ENCODE measurements at regions not wholly inside any gene's neighbourhood (a gene's known extent, or its start where the extent isn't known, plus 50 kb on each side); places are given as distances from the start of the nearest gene placed in this dataset.
"Not testable (repeated sequence)": the region's sequence is repeated elsewhere in the genome, so short reads cannot be mapped to it uniquely, and the experiment has no call there.

DNA sequence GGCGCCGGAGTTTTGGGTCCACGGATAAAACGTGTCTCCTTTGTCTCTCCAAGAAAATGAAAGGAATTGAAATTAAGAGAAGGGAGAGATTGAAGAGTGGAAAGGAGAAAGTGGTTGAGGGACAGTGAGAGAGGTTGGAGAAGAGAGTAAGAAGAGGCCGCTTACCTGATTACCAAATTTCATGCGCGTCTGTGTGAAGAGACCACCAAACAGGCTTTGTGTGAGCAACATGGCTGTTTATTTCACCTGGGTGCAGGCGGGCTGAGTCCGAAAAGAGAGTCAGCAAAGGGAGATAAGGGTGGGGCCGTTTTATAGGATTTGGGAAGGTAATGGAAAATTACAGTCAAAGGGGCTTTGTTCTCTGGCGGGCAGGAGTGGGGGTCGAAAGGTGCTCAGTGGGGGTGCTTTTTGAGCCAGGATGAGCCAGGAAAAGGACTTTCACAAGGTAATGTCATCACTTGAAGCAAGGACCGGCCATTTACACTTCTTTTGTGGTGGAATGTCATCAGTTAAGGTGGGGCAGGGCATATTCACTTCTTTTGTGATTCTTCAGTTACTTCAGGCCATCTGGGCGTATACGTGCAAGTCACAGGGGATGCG is 113.0 kb upstream of the CDH11 start:
- TF ChIP-seq, protein P1, sequence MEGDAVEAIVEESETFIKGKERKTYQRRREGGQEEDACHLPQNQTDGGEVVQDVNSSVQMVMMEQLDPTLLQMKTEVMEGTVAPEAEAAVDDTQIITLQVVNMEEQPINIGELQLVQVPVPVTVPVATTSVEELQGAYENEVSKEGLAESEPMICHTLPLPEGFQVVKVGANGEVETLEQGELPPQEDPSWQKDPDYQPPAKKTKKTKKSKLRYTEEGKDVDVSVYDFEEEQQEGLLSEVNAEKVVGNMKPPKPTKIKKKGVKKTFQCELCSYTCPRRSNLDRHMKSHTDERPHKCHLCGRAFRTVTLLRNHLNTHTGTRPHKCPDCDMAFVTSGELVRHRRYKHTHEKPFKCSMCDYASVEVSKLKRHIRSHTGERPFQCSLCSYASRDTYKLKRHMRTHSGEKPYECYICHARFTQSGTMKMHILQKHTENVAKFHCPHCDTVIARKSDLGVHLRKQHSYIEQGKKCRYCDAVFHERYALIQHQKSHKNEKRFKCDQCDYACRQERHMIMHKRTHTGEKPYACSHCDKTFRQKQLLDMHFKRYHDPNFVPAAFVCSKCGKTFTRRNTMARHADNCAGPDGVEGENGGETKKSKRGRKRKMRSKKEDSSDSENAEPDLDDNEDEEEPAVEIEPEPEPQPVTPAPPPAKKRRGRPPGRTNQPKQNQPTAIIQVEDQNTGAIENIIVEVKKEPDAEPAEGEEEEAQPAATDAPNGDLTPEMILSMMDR (IDR thresholded peaks at IDR 0.05; ENCODE audit: control extremely low read depth in 1 of 3, insufficient read depth in 1 of 3, low read depth in 1 of 3, low read length in 3 of 3) = not testable (repeated sequence)
- TF ChIP-seq TAF1 (IDR thresholded peaks at IDR 0.05; ENCODE audit: low read depth, low read length) = peak; percentile 55; the same call in 1 of the 2 replicates
- TF ChIP-seq BRCA1 (IDR thresholded peaks at IDR 0.05; ENCODE audit: low read depth, low read length); EZH2 (IDR thresholded peaks at IDR 0.05; ENCODE audit: low read depth, low read length, severe bottlenecking); CREB1 (IDR thresholded peaks at IDR 0.05); FOSL1 (IDR thresholded peaks at IDR 0.05; ENCODE audit: insufficient read depth, low read depth, low read length): not testable (repeated sequence)
- TF ChIP-seq, protein P2, sequence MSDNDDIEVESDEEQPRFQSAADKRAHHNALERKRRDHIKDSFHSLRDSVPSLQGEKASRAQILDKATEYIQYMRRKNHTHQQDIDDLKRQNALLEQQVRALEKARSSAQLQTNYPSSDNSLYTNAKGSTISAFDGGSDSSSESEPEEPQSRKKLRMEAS (IDR thresholded peaks at IDR 0.05) = not testable (repeated sequence)
- TF ChIP-seq YY1 (IDR thresholded peaks at IDR 0.05; ENCODE audit: low read depth, low read length) = 0 out of 2 replicates have a peak, but pooled peaks have one; percentile 17
- TF ChIP-seq SIN3A (conservative IDR thresholded peaks at IDR 0.05 in 1 of 2, IDR thresholded peaks at IDR 0.05 in 1 of 2; ENCODE audit: low read depth in 1 of 2, low read length in 2 of 2) = peak in 1 of 2 experiments; percentile 42; a peak in 1 of 4 replicates

Measured in H1 (cell line).